GM21619 (cell line): ENCODE measurements at regions not wholly inside any gene's neighbourhood (a gene's known extent, or its start where the extent isn't known, plus 50 kb on each side); places are given as distances from the start of the nearest gene placed in this dataset.
"Not testable (repeated sequence)": the region's sequence is repeated elsewhere in the genome, so short reads cannot be mapped to it uniquely, and the experiment has no call there.

Source experiments
- ATAC-seq: cut with Tn5 transposase; IDR thresholded peaks from one replicate; pipeline ENCODE4 v1.9.1; 2021; ENCODE audit not compliant: unreplicated experiment

DNA sequence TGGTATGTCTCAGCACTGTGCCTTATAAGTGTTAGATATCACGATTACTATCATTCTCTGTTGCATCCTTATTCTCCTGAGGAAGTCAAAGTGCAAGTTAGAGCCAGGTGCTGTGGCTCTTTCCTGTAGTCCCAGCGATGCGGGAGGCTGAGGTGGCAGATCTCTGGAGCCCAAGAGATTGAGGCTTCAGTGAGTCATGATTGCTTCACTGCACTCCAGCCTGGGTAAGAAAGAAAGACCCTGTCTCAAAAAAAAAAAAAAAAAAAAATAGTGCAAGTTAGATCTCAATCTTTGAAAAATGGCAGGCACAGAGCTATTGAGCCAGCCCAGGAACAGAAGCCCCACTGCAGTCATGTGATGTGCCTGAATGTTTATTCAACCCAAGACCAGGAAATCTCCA lies 147.8 kb upstream of the POGK start:
- ATAC-seq: no peak

DNA sequence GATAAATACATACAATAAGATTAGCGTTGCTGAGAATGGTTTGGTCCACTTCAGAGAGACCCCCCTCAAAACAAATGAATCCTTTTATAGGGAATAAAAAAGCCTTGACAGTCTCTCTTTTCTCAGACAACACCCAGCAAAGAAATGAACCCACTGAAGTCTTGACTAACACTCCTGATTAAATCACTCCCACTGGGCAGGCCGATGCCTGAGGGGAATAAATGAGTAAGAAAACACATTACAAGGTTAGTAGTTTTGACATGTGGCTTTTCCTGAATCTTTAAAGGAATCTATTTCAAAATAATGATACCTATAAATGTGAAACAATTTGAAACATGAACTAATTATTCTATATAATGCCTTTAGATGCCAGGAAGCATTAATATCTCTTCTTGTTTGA lies 146.9 kb upstream of the POGK start:
- no peak for ATAC-seq

DNA sequence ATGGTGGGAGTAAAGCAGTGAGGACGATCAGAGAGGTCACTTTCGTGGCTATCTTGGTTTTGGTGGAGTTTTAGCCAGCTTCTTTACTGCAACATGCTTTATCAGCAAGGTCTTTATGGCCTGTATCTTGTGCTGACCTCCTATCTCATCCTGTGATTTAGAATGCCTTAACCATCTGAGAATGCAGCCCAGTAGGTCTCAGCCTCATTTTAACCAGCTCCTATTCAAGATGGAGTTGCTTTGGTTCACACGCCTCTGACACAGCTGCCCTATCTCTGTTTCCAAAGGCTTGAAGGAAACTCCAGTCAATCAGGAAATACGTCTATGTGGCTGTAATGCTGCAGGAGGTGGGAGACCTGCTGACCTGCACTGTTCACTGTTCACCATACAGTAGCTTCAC lies 146.1 kb upstream of the POGK start:
- ATAC-seq: no peak

DNA sequence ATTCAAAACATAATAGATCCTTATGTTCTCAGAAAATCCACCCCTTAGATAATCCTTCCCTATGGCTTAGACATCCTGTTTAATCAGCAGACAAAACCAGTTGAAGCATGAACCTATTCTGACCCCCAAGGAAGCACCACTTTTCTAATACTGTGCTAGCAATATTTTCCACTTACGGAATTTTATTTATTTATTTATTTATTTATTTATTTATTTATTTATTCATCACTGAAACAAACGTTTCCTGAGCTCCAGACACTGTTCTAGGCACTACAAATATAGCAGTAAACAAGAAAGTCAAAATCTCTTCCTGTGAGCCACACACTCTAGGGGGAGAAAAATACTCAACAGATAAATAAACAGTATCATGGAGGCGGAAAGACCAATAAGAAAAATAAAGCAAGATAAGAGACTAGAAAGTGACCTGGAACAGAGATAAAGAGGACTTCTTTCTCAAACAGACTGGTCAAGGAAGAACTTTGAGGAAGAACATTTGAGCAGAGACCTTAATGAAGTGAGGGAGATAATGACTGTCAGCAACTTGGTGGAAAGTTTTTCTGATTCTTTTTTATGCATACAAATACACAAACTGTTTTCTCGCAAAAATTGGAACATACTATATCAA lies 145.5 kb upstream of the POGK start:
- no peak for ATAC-seq

DNA sequence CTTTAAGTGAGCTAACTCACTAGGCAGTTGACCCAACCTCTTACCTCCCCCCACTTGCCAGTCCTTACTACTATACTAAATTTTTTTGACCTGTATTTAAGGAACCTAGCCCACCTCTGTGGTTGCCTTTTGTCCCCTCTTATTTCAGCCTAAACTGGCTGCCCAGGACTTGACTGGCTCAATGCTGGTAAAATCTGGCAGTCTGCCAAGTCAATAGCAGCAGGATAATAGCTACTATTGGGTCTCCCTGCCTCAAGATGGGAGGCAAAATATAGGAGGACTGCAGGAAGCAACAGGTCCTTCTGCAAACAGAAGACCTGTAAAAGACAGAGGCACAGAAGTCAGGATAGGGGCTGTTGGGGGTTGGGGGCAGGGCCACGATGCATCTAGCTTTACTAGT lies 144.2 kb upstream of the POGK start:
- ATAC-seq: no peak

DNA sequence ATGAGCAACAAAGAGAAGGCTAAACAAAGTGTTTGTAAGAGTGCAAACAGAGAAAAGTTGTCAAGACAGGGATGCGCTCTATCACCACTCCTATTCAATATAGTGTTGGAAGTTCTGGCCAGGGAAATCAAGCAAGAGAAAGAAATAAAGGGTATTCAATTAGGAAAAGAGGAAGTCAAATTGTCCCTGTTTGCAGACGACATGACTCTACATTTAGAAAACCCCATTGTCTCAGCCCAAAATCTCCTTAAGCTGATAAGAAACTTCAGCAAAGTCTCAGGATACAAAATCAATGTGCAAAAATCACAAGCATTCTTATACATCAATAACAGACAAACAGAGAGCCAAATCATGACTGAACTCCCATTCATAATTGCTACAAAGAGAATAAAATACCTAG lies 143.4 kb upstream of the POGK start:
- ATAC-seq: not testable (repeated sequence)

DNA sequence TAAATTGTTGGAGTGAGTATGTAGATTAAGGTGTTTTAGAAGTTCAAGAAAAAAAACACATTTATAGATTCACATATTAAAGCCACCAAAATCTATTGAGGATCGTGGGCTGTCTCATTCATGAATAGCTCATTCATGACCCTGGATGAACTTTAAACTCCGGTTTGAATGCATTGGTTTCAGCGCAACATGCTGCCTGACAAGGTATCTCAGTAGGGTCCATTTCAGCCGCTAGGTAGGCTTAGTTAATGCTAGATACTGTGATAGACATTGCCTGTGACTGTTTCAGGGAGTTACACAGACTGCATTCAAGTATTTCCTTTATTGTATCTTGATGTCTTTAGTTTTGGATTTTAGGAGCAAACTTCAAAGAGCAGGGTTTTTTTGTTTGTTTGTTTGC lies 140.5 kb upstream of the POGK start:
- ATAC-seq: no peak

DNA sequence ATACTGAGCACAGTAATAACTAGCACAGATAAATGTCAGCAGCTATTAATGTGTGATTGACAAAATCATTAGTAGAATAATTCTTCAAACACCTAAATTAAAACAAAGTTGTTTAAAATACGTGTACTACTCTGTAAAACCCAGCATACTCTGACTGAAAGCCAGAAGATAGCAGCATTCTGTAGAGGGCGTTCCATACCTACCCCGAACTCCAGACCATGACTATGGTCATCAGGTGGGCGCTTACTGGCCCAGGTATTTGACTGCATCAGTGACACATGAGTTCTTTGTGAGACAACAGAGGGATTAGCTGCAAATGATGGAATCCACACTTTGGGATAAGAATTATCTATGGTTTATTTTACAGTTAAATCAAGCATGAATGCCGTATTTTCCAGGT lies 139.7 kb upstream of the POGK start:
- no peak for ATAC-seq

DNA sequence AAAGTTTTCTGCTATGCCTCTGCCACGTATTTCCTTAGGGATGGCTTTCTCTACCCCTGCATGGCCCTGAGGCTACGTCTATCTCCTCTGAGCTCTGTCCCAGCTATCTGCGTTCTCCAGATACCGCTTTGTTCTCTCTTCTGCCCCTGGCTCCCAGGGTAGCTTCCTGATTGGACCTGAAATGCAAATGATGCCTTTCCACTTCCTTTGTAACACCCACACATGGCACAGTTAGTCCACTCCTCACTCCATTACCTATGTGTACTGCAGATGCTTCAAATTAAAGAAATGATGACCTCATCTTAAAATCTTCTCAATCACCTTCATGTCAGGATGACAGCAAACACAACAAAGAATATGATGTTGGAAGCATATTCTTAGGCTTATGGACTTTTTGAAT lies 138.6 kb upstream of the POGK start:
- no peak for ATAC-seq

DNA sequence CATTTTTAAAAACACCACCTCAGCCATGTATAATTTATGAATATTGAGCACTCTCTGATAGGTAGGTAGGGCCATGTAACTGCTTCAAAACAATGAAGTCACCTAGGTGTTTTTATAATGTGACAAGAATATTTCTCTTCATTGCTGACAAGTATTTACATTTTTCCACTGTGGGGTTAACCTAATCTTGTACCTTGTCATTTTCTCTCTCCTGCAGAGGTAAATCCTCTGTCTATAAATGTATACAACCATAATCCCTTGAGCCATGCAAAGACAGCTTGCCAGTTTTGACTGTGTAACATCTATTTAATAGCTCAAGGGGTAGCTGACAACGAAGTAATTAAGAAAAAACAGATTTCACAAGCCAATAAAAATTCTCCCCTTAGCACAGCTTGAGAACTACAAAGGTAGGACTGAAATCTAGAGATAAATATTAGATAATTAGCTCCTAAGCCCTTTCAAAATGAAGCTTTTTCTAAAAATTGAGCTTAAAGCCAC lies 137.6 kb upstream of the POGK start:
- no peak for ATAC-seq

DNA sequence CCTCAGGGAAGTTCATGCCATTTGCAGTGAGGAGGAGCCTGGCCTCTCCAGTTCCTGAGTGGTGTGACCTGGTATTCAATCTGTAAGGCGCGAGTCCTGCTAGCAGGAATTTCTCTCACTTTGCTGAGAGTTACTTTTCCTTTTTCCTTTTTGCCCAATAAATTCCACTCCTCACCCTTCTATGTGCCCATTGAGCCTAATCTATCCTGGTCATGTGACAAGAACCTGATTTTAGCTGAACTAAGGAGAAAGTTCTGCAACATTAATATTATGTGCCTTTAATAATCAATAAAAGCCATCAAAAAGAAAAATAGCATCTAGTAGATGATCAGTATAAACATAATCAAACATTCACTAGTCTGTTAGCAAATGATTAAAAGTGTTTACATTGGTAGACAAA lies 136.1 kb upstream of the POGK start:
- no peak for ATAC-seq

DNA sequence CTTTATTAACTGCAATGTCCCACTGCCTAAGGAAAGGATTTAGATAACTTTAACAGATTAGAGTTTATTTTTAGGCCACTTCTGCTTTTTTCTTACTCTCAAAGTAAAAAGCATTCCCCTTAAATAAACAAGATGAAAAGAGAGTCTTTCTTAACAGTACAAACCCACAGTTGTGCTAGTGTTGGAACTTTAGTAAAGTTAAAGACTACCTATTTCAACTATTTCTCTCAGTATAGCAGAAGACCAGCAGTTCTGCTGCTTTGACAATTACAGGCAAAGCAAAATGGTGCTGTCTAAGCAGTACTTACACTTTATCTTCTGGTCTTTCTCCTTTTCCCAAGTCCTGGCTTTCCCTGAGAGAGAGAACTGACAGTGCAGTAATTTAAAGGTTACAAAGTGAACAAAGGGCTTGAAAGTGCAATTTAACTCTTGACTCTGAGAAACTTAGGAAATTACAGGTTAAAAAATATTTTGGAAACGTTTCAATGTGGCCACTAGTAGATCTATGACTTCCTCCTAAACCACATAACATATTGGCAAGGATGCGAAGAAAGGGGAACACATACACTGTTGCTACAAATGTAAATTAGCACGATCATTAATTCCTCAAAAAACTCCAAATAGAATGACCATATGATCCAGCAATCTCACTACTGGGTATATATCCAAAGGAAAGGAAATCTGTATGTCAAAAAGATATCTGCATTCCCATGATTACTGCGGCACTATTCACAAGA lies 135.4 kb upstream of the POGK start:
- ATAC-seq: no peak

DNA sequence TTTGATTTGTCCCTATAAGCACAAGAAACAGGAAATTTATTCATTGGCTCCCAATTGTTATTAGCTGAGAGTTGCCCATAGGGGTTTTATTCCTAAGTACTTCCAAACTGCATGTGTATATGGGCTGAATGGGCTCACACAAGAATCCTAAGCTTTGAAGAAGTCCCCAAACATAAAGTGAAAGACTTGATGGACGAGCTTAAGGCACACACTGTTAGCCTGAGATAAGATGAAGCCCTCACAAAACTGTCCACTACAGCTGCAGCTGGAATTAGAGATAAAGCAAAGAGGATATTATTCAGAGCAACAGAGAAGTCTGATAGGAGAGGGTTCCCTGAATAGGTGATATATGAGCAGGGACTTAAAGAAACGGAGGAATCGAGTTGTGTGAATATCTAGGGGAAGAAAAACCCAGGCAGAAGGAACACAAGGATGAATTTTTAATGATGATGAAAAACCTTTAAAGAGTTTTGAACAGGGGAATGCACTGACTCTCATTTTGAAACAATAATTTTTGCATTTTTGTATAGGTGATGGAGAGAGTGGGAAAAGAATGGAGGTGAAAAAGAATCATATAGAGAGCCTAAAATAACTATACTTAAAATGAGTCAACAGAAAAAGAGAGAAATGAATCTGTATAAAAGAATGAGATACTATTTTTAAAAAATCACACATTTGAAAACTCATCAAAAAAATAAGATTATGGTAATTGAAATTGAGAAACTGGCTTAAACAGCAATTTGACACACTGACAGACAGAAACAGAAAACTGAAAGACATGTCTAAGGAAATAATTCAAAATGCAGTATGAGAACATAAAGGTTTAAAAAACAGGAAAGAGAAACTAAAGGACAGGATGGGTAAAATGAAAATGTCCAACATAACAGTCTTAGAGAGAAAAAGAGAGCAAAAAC lies 133.6 kb upstream of the POGK start:
- no peak for ATAC-seq

DNA sequence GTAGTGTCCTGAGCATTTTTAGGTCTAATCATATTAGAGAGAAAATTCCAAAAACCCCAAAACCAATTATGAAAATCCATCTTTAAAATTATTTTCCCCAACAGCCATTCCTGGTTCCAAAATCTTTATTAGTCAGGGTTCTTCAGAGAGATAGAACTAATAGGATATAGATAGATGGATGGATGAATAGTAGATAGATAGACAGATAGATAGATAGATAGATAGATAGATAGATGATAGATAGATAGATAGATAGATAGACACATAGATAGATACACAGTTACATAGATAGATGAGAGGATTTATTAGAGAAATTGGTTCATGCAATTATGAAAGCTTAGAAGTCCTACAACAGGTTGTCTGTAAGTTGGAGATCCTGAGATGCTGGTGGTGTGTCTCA lies 122.7 kb upstream of the POGK start:
- ATAC-seq: no peak

DNA sequence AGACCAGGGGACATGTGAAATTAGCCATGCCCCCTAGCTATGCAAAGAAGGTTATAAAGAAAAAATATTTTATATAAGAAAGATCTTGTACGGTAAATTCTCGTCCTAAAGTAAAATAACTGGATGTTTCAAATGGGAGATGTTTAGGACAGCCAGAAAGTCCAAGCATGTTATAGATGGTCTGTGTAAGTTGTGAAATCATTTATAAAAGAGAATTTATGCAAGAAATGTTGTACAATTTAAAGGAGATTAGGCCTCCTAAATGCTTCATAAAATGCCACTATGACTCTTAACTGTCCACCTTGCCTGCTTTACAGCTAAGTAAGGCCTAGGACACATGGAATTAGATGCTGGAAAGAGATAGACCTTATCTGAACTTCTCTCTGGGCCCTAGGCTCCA lies 118.1 kb upstream of the POGK start:
- ATAC-seq: no peak

DNA sequence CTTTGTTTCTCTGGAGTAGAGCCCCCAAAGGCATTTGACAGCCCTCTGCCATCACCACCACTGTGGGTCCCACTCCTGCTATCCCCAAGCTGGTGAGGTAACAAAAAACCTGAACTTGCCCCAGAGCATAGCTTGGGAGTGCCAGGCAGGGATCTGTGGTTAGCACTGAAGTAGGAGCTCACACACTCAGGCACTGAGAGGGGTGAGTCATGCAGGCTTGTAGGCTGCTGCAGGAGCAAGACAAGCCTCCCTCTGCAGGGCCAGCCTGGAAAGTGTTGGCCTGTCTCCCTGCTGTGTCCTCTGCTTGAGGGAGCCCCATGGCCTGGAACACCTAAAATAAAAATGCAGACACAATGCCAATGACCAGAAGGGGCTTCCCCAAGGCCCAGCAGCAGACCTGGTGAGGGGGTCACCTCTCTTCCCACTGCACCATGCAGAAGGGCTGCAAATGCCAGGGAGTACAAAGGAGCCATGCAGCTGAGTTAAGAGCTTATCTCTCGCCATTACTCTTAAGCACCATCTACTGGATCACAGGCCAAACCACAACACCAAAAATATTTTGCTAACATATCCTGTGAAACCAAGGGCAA lies 108.9 kb upstream of the POGK start:
- no peak for ATAC-seq

DNA sequence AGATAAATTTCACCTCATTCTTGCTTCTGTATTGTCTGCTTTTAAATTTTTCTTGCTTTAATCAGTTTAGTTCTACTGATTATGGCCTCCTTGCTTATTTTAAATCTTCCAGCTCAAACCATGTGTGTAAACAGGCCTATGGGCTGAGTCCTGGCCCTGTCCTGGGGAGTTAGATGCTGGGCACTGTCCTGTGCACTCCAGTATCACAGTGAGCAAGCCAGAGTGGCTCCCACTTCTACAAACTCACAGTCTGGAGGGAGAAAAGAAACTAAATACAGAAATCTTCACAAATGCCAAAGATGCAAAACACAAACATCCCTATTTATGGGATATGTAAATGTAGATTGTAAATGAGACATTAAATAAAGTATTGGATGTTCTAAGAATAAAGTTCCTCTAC lies 101.1 kb upstream of the POGK start:
- no peak for ATAC-seq

DNA sequence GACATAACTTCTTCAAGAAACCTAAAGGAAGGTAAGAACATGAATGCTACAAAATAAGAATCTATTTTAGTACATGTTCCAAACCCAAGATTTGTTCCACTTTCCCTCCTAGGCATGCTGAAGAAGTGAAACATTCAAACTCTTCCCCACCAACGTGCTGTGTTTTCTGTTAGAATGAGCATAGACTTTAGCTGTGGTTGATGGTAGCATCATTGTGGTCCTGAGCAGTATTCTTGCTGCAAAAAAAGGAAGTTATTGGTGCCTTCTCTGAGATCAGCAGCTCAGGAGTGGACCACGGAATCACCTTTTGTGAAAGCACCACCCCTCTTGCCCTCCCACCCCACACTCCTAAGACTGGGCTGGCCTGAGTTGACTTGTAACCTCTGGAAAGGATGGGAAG lies 100.4 kb upstream of the POGK start:
- no peak for ATAC-seq

DNA sequence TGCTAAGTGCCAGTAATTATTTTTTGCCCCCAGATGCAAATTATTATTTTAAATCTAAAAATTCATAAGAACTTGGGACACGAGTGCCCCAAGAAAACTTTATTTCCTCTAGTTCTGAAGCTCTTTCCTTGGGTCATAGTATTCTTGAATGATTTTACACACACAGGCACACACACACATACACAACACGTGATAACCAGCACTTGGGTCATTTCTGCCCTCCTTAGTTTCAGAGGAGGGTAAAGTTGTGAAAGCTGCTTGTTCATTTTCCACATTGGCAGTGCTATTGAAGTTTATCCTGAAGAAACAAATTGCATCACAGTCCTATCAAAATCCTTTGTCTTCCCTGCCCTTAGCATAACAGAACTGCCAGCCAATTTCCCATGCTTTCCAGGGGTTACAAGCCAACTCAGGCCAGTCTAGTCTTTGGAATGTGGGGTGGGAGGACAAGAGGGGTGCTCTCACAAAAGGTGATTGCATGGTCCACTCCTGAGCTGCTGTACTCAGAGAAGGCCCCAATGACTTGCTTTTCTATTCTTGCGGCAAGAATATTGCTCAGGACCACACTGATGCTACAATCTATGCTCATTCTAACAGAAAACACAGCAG lies 98.5 kb upstream of the POGK start:
- no peak for ATAC-seq

DNA sequence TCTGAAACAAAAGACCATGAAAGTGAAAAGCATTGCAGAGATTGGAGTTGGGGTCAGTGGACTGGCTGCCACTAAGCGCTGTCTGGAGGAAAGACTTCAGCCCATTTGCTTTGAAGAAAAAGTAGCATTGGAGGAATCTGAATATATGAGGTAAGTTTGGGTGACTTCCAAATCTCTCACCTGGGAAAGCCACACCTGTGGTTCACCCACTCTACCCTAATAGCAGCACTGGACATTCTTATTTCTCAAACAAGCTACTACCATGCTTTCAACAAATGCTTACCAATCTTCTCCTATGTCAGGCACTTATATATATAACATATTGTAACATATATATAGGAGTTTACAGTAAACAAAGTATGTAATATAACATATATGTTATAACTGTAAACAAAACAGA lies 76.0 kb upstream of the POGK start:
- no peak for ATAC-seq

DNA sequence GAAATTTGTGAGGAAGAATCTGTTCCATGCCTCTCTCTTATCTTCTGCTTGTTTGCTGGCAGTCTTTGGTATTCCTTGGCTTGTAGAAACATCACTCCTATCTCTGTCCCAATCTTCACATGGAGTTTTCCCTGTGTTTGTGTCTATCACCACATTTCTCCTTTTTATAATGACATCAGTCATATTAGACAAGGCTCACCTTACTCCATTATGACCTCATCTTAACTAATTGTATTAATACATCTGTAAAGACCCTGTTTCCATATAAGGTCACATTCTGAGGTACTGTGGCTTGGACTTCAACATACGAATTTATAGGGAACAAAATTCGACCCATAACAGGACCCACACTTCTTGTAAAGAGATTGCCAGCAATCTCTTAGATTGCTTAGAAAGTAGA lies 72.3 kb upstream of the POGK start:
- ATAC-seq: no peak
